ENCODE measurements at regions not wholly inside any gene's neighbourhood (a gene's known extent, or its start where the extent isn't known, plus 50 kb on each side); places are given as distances from the start of the nearest gene placed in this dataset.

DNA sequence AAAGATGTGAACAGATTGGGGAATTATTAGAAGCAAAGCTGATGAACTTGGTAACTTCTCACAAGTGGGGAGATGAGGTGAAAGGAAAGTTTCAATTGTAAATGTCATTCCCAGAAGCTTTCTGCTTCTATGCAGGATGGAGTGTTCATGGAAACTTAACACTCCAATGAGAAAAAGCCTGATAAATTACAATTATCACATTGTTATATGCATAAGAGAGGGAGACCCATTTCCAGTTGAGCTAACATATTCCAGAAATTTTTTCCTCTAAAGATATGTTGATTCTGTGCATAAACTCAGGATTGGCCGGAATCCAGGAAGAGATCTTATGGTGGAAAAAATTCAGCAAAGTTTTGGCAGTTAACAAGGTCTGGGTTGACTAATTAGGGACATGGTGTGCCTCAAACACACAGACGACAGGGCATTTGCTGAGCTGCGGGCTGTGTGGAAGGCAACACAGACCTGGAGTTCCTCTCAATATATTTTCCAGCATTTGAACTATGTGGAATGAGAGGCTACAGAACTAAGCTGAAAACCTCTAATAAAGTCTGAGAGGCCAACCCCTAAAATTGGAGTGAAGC lies 64.9 kb upstream of the FGF14 start:
- Histone ChIP-seq H3K4me1 (replicated peaks in 1 of 2; ENCODE audit: control insufficient read depth in 2 of 2, insufficient read depth in 2 of 2, low read length in 2 of 2) (no peaks in the 10 kb centered on the region), H3K27me3 (ENCODE audit: control insufficient read depth in 2 of 2, insufficient read depth in 2 of 2, low read length in 2 of 2) (no peaks in the 10 kb centered on the region), H4K20me1 (replicated peaks; ENCODE audit: control insufficient read depth, insufficient read depth, low read length) (no peaks in the 10 kb centered on the region), H2AFZ (ENCODE audit: low read depth, low read length) (no peak overlapping the region), H3K27ac (ENCODE audit: extremely low read depth, low read depth, low read length) (no peak overlapping the region), H3K79me2 (ENCODE audit: control insufficient read depth, insufficient read depth, low read length) (no peaks in the 10 kb centered on the region), H3K4me2 (ENCODE audit: insufficient read depth, low read length) (no peak overlapping the region), H3K9me1 (ENCODE audit: control insufficient read depth, insufficient read depth, low read length) (no peaks in the 10 kb centered on the region), H3K4me3 (no peak overlapping the region), H3K36me3 (ENCODE audit: control insufficient read depth, insufficient read depth, low read length) (no peaks in the 10 kb centered on the region), H3K9ac (ENCODE audit: insufficient read depth in 1 of 2, low read depth in 2 of 2, low read length in 2 of 2) (no peak overlapping the region), H3K9me3 (replicated peaks; ENCODE audit: control insufficient read depth, insufficient read depth, low read depth, low read length) (no peaks in the 10 kb centered on the region)
- ChIA-PET POLR2A (interaction anchor here (0.7 kb wide), 1 partner anchor 73 kb away, joined by 4 read pairs; no protein-coding TSS in a partner anchor), CTCF (ENCODE audit: low intra/inter-chr PET ratio) (no interaction called here)
- DNase-seq (ENCODE audit: extremely low read depth in 1 of 4, low spot score in 3 of 4), result no peak
- TF ChIP-seq THRAP3 (IDR thresholded peaks at IDR 0.05; ENCODE audit: borderline replicate concordance) (no peak), CHD4 (IDR thresholded peaks at IDR 0.05; ENCODE audit: insufficient read depth, insufficient replicate concordance, low read depth, low read length, poor library complexity, severe bottlenecking) (no peak)
- no peak for FAIRE-seq
- in situ Hi-C loops (cut with MboI), result no loop called here
- no peak for ATAC-seq
- 0% methylated on average over 3 of the region's 3 CpGs for WGBS (ENCODE audit: insufficient coverage, low coverage, missing lambda C conversion rate)
- BruUV-seq (replicated peaks), result no TSS peak
- intact Hi-C loops (cut with micrococcal nuclease), result no loop called here

DNA sequence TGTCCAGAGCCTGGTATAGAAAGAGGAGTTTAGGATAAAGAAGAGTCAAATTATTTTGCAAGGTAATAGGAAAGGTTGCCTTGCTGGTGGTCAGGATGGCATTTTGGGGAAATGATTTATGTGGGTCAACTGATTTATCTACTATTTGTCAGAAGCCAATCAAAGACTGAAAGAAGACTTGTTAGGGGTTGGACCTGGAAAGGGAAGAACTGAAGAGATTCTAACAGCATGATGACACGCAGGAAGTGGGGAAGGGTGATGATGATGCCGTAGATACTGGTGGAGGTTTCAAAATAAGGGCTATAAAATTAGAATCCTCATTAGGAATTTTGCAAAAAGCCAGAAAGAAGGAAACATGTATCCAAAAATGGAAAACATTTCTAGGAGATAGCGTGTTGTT lies 60.7 kb upstream of the FGF14 start:
- ATAC-seq (no peak), DNase-seq (ENCODE audit: extremely low read depth in 1 of 4, low spot score in 3 of 4) (no peak), FAIRE-seq (no peak)
- Histone ChIP-seq H3K4me1 (replicated peaks in 1 of 2; ENCODE audit: control insufficient read depth in 2 of 2, insufficient read depth in 2 of 2, low read length in 2 of 2) (no peaks in the 10 kb centered on the region), H3K79me2 (ENCODE audit: control insufficient read depth, insufficient read depth, low read length) (no peaks in the 10 kb centered on the region), H3K4me3 (no peak overlapping the region), H3K36me3 (ENCODE audit: control insufficient read depth, insufficient read depth, low read length) (no peaks in the 10 kb centered on the region), H2AFZ (ENCODE audit: low read depth, low read length) (no peak overlapping the region), H3K9ac (ENCODE audit: insufficient read depth in 1 of 2, low read depth in 2 of 2, low read length in 2 of 2) (no peak overlapping the region), H3K27me3 (ENCODE audit: control insufficient read depth in 2 of 2, insufficient read depth in 2 of 2, low read length in 2 of 2) (no peaks in the 10 kb centered on the region), H3K9me1 (ENCODE audit: control insufficient read depth, insufficient read depth, low read length) (no peaks in the 10 kb centered on the region), H3K9me3 (replicated peaks; ENCODE audit: control insufficient read depth, insufficient read depth, low read depth, low read length) (no peaks in the 10 kb centered on the region), H3K4me2 (ENCODE audit: insufficient read depth, low read length) (no peak overlapping the region), H3K27ac (ENCODE audit: extremely low read depth, low read depth, low read length) (no peak overlapping the region), H4K20me1 (replicated peaks; ENCODE audit: control insufficient read depth, insufficient read depth, low read length) (no peaks in the 10 kb centered on the region)
- CTCF ChIA-PET (ENCODE audit: low intra/inter-chr PET ratio), result no interaction called here
- in situ Hi-C loops (cut with MboI) (no loop called here), intact Hi-C loops (cut with micrococcal nuclease) (no loop called here)
- 0% methylated on average over 3 of the region's 3 CpGs for WGBS (ENCODE audit: insufficient coverage, low coverage, missing lambda C conversion rate)
- POLR2A ChIA-PET, result no interaction called here
- BruUV-seq (replicated peaks), result no TSS peak
- TF ChIP-seq, protein P1, sequence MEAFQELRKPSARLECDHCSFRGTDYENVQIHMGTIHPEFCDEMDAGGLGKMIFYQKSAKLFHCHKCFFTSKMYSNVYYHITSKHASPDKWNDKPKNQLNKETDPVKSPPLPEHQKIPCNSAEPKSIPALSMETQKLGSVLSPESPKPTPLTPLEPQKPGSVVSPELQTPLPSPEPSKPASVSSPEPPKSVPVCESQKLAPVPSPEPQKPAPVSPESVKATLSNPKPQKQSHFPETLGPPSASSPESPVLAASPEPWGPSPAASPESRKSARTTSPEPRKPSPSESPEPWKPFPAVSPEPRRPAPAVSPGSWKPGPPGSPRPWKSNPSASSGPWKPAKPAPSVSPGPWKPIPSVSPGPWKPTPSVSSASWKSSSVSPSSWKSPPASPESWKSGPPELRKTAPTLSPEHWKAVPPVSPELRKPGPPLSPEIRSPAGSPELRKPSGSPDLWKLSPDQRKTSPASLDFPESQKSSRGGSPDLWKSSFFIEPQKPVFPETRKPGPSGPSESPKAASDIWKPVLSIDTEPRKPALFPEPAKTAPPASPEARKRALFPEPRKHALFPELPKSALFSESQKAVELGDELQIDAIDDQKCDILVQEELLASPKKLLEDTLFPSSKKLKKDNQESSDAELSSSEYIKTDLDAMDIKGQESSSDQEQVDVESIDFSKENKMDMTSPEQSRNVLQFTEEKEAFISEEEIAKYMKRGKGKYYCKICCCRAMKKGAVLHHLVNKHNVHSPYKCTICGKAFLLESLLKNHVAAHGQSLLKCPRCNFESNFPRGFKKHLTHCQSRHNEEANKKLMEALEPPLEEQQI (IDR thresholded peaks at IDR 0.05), result no peak
- TF ChIP-seq ZNF584 (CRISPR knock-in tag; IDR thresholded peaks at IDR 0.05; ENCODE audit: low read depth), result no peak
- TF ChIP-seq, protein P2, sequence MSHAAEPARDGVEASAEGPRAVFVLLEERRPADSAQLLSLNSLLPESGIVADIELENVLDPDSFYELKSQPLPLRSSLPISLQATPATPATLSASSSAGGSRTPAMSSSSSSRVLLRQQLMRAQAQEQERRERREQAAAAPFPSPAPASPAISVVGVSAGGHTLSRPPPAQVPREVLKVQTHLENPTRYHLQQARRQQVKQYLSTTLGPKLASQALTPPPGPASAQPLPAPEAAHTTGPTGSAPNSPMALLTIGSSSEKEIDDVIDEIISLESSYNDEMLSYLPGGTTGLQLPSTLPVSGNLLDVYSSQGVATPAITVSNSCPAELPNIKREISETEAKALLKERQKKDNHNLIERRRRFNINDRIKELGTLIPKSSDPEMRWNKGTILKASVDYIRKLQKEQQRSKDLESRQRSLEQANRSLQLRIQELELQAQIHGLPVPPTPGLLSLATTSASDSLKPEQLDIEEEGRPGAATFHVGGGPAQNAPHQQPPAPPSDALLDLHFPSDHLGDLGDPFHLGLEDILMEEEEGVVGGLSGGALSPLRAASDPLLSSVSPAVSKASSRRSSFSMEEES (CRISPR knock-in tag; IDR thresholded peaks at IDR 0.05), result no peak
- no peak for TF ChIP-seq TAF9B (IDR thresholded peaks at IDR 0.05; ENCODE audit: partially characterized antibody)
- TF ChIP-seq ZNF551 (CRISPR knock-in tag; IDR thresholded peaks at IDR 0.05), result no peak
- TF ChIP-seq POLR2AphosphoS2 (IDR thresholded peaks at IDR 0.05; ENCODE audit: low read length), result no peak
- TF ChIP-seq, protein P3, sequence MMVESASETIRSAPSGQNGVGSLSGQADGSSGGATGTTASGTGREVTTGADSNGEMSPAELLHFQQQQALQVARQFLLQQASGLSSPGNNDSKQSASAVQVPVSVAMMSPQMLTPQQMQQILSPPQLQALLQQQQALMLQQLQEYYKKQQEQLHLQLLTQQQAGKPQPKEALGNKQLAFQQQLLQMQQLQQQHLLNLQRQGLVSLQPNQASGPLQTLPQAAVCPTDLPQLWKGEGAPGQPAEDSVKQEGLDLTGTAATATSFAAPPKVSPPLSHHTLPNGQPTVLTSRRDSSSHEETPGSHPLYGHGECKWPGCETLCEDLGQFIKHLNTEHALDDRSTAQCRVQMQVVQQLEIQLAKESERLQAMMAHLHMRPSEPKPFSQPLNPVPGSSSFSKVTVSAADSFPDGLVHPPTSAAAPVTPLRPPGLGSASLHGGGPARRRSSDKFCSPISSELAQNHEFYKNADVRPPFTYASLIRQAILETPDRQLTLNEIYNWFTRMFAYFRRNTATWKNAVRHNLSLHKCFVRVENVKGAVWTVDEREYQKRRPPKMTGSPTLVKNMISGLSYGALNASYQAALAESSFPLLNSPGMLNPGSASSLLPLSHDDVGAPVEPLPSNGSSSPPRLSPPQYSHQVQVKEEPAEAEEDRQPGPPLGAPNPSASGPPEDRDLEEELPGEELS (CRISPR knock-in tag; IDR thresholded peaks at IDR 0.05; ENCODE audit: borderline replicate concordance), result no peak
- no peak for TF ChIP-seq MCM2 (IDR thresholded peaks at IDR 0.05; ENCODE audit: low read depth)

All from K562 (cell line).